ENCODE measurements at regions not wholly inside any gene's neighbourhood (a gene's known extent, or its start where the extent isn't known, plus 50 kb on each side); places are given as distances from the start of the nearest gene placed in this dataset.

GRCh38 chr12:127231371-127231770 is 1035.6 kb upstream of the TMEM132C start:
- DNase-seq (ENCODE audit: low spot score), result no peak

GRCh38 chr12:127233016-127233415 is 1034.0 kb upstream of the TMEM132C start:
- no peak for DNase-seq (ENCODE audit: low spot score)

GRCh38 chr12:127235761-127236160 is 1031.2 kb upstream of the TMEM132C start:
- no peak for DNase-seq (ENCODE audit: low spot score)

- no peak for DNase-seq (ENCODE audit: low spot score)
These were observed 1030.5 kb upstream of the TMEM132C start for GRCh38 chr12:127236491-127236890.

GRCh38 chr12:127237151-127237550 is 1029.8 kb upstream of the TMEM132C start:
- DNase-seq (ENCODE audit: low spot score), result no peak

GRCh38 chr12:127238107-127238506 is 1028.9 kb upstream of the TMEM132C start:
- DNase-seq (ENCODE audit: low spot score), result no peak

GRCh38 chr12:127239781-127240180 is 1027.2 kb upstream of the TMEM132C start:
- no peak for DNase-seq (ENCODE audit: low spot score)

GRCh38 chr12:127240249-127240929 is 1026.6 kb upstream of the TMEM132C start:
- no peak for DNase-seq (ENCODE audit: low spot score)

- no peak for DNase-seq (ENCODE audit: low spot score)
These were observed 1025.7 kb upstream of the TMEM132C start for GRCh38 chr12:127241072-127241817.

GRCh38 chr12:127245009-127245408 is 1022.0 kb upstream of the TMEM132C start:
- DNase-seq (ENCODE audit: low spot score), result no peak

- no peak for DNase-seq (ENCODE audit: low spot score)
These were observed 1021.5 kb upstream of the TMEM132C start for GRCh38 chr12:127245437-127245836.

GRCh38 chr12:127247937-127248336 is 1019.0 kb upstream of the TMEM132C start:
- DNase-seq (ENCODE audit: low spot score), result no peak

- no peak for DNase-seq (ENCODE audit: low spot score)
These were observed 1017.5 kb upstream of the TMEM132C start for GRCh38 chr12:127249428-127249827.

GRCh38 chr12:127253797-127254327 is 1013.1 kb upstream of the TMEM132C start:
- DNase-seq (ENCODE audit: low spot score), result no peak

- no peak for DNase-seq (ENCODE audit: low spot score)
These were observed 1012.5 kb upstream of the TMEM132C start for GRCh38 chr12:127254420-127254955.

GRCh38 chr12:127257366-127257935 is 1009.5 kb upstream of the TMEM132C start:
- no peak for DNase-seq (ENCODE audit: low spot score)

- no peak for DNase-seq (ENCODE audit: low spot score)
These were observed 1006.4 kb upstream of the TMEM132C start for GRCh38 chr12:127260531-127260930.

- no peak for DNase-seq (ENCODE audit: low spot score)
These were observed 1006.0 kb upstream of the TMEM132C start for GRCh38 chr12:127260999-127261398.

GRCh38 chr12:127262615-127263014 is 1004.4 kb upstream of the TMEM132C start:
- no peak for DNase-seq (ENCODE audit: low spot score)

- DNase-seq (ENCODE audit: low spot score), result no peak
These were observed 1003.3 kb upstream of the TMEM132C start for GRCh38 chr12:127263621-127264020.

- no peak for DNase-seq (ENCODE audit: low spot score)
These were observed 999.8 kb upstream of the TMEM132C start for GRCh38 chr12:127267128-127267527.

- DNase-seq (ENCODE audit: low spot score), result no peak
These were observed 998.8 kb upstream of the TMEM132C start for GRCh38 chr12:127268213-127268612.
